ENCODE measurements at regions not wholly inside any gene's neighbourhood (a gene's known extent, or its start where the extent isn't known, plus 50 kb on each side); places are given as distances from the start of the nearest gene placed in this dataset.

GRCh38 chr5:152151940-152152339 is 227.3 kb upstream of the GLRA1 start:
- 81% methylated on average over 3 of the region's 3 CpGs for WGBS
- TF ChIP-seq POLR2AphosphoS5 (IDR thresholded peaks at IDR 0.05) (no peak), POLR2A (IDR thresholded peaks at IDR 0.05) (no peak), CTCF (IDR thresholded peaks at IDR 0.05) (no peak)
- no peaks in the 10 kb centered on the region for H3K36me3 ChIP-seq
- H3K4me1 ChIP-seq (replicated peaks) = no peaks in the 10 kb centered on the region
- DNase-seq (ENCODE audit: low spot score) = no peak
- H3K9me3 ChIP-seq = no peaks in the 10 kb centered on the region
- H3K27ac ChIP-seq = no peak overlapping the region
- intact Hi-C loops (cut with DNase I) = loop anchor here (10.0 kb wide), 1 partner anchor 507 kb away; no protein-coding TSS in a partner anchor
- no peaks in the 10 kb centered on the region for H3K27me3 ChIP-seq (replicated peaks; ENCODE audit: insufficient read depth)
- no peak overlapping the region for H3K4me3 ChIP-seq

GRCh38 chr5:152151113-152151512 is 226.5 kb upstream of the GLRA1 start:
- 63% methylated on average over 4 of the region's 4 CpGs for WGBS
- no peak for DNase-seq (ENCODE audit: low spot score)
- H3K36me3 ChIP-seq = no peaks in the 10 kb centered on the region
- intact Hi-C loops (cut with DNase I) = loop anchor here (10.0 kb wide), 1 partner anchor 506 kb away; no protein-coding TSS in a partner anchor
- H3K4me1 ChIP-seq (replicated peaks) = no peaks in the 10 kb centered on the region
- no peaks in the 10 kb centered on the region for H3K27me3 ChIP-seq (replicated peaks; ENCODE audit: insufficient read depth)
- TF ChIP-seq CTCF (IDR thresholded peaks at IDR 0.05) = no peak
- TF ChIP-seq POLR2AphosphoS5 (IDR thresholded peaks at IDR 0.05) = no peak
- no peak for TF ChIP-seq POLR2A (IDR thresholded peaks at IDR 0.05)
- no peak overlapping the region for H3K4me3 ChIP-seq
- no peak overlapping the region for H3K27ac ChIP-seq
- H3K9me3 ChIP-seq = no peaks in the 10 kb centered on the region

GRCh38 chr5:152147286-152147685 is 222.6 kb upstream of the GLRA1 start:
- no peak for TF ChIP-seq POLR2A (IDR thresholded peaks at IDR 0.05)
- no peak for TF ChIP-seq CTCF (IDR thresholded peaks at IDR 0.05)
- TF ChIP-seq POLR2AphosphoS5 (IDR thresholded peaks at IDR 0.05) = no peak
- no peaks in the 10 kb centered on the region for H3K4me1 ChIP-seq (replicated peaks)
- intact Hi-C loops (cut with DNase I) = no loop called here
- H3K36me3 ChIP-seq = no peaks in the 10 kb centered on the region
- no peaks in the 10 kb centered on the region for H3K9me3 ChIP-seq
- no peak overlapping the region for H3K4me3 ChIP-seq
- H3K27ac ChIP-seq = no peak overlapping the region
- H3K27me3 ChIP-seq (replicated peaks; ENCODE audit: insufficient read depth) = no peaks in the 10 kb centered on the region
- no peak for DNase-seq (ENCODE audit: low spot score)

GRCh38 chr5:152146566-152146965 is 221.9 kb upstream of the GLRA1 start:
- H3K27me3 ChIP-seq (replicated peaks; ENCODE audit: insufficient read depth) = no peaks in the 10 kb centered on the region
- DNase-seq (ENCODE audit: low spot score) = no peak
- H3K4me3 ChIP-seq = no peak overlapping the region
- 63% methylated on average over 8 of the region's 8 CpGs for WGBS
- TF ChIP-seq POLR2AphosphoS5 (IDR thresholded peaks at IDR 0.05) = no peak
- intact Hi-C loops (cut with DNase I) = no loop called here
- no peak overlapping the region for H3K27ac ChIP-seq
- no peaks in the 10 kb centered on the region for H3K36me3 ChIP-seq
- H3K4me1 ChIP-seq (replicated peaks) = no peaks in the 10 kb centered on the region
- H3K9me3 ChIP-seq = no peaks in the 10 kb centered on the region

GRCh38 chr5:152144556-152144955 is 219.9 kb upstream of the GLRA1 start:
- TF ChIP-seq POLR2AphosphoS5 (IDR thresholded peaks at IDR 0.05) (no peak), CTCF (IDR thresholded peaks at IDR 0.05) (no peak), POLR2A (IDR thresholded peaks at IDR 0.05) (no peak)
- intact Hi-C loops (cut with DNase I) = no loop called here
- 83% methylated on average over 2 of the region's 2 CpGs for WGBS

More at GRCh38 chr5:152144556-152144955, 219.9 kb upstream of the GLRA1 start:
- no peaks in the 10 kb centered on the region for H3K27me3 ChIP-seq (replicated peaks; ENCODE audit: insufficient read depth)
- no peaks in the 10 kb centered on the region for H3K36me3 ChIP-seq
- DNase-seq (ENCODE audit: low spot score) = no peak
- no peak overlapping the region for H3K27ac ChIP-seq
- H3K4me1 ChIP-seq (replicated peaks) = no peaks in the 10 kb centered on the region
- H3K9me3 ChIP-seq = no peaks in the 10 kb centered on the region
- H3K4me3 ChIP-seq = no peak overlapping the region
